GM23338 (cell line): ENCODE measurements at regions not wholly inside any gene's neighbourhood (a gene's known extent, or its start where the extent isn't known, plus 50 kb on each side); places are given as distances from the start of the nearest gene placed in this dataset.

Experiments
- ATAC-seq: fragments of 200-7000 bp; cut with Tn5 transposase; 3 replicates; pipeline ENCODE4 v1.9.1; 2020
- DNase-seq: peaks from one replicate; pipeline ENCODE4 v3.0.0-alpha.2; 2015; ENCODE audit warnings: low spot score
- H2AFZ ChIP-seq: fragments of 200-600 bp; sonication (generic); 2 replicates; pipeline ENCODE4 v1.8.0; 2016; ENCODE audit warnings: antibody characterized with exemption, mild to moderate bottlenecking, moderate library complexity
- H3F3A ChIP-seq: fragments of 200-600 bp; sonication (generic); replicated peaks from 2 replicates; pipeline ENCODE4 v1.8.0; 2017; ENCODE audit warnings: antibody characterized with exemption, mixed run types, low read depth
- H3K27ac ChIP-seq: fragments of 200-600 bp; sonication (generic); 2 replicates; pipeline ENCODE4 v1.6.1; 2016; ENCODE audit warnings: low read depth
- H3K27me3 ChIP-seq: fragments of 200-600 bp; sonication (generic); 2 replicates; pipeline ENCODE4 v1.8.0; 2016; ENCODE audit warnings: mild to moderate bottlenecking, mixed run types, moderate library complexity; ENCODE audit not compliant: insufficient read depth
- H3K36me3 ChIP-seq: fragments of 200-600 bp; sonication (generic); 2 replicates; pipeline ENCODE4 v1.8.0; 2016; ENCODE audit warnings: mild to moderate bottlenecking; ENCODE audit not compliant: insufficient read depth
- H3K4me1 ChIP-seq: fragments of 200-600 bp; sonication (generic); 2 replicates; pipeline ENCODE4 v1.8.0; 2016; ENCODE audit warnings: mild to moderate bottlenecking, moderate library complexity; ENCODE audit not compliant: insufficient read depth
- H3K4me2 ChIP-seq: fragments of 200-600 bp; sonication (generic); 2 replicates; pipeline ENCODE4 v1.7.1; 2017; ENCODE audit warnings: mixed run types
- H3K4me3 ChIP-seq: fragments of 200-600 bp; sonication (generic); 2 replicates; pipeline ENCODE4 v1.6.1; 2016; ENCODE audit warnings: mixed run types
- H3K79me2 ChIP-seq: fragments of 200-600 bp; sonication (generic); replicated peaks from 2 replicates; pipeline ENCODE4 v1.8.0; 2017; ENCODE audit warnings: mild to moderate bottlenecking; ENCODE audit not compliant: insufficient read depth
- H3K9me2 ChIP-seq: fragments of 200-600 bp; sonication (generic); 2 replicates; pipeline ENCODE4 v1.8.0; 2017; ENCODE audit not compliant: insufficient read depth
- H4K20me1 ChIP-seq: fragments of 200-600 bp; sonication (generic); replicated peaks from 2 replicates; pipeline ENCODE4 v1.8.0; 2017; ENCODE audit warnings: mild to moderate bottlenecking; ENCODE audit not compliant: insufficient read depth
- H3K27ac Mint-ChIP-seq: 2 replicates; pipeline ENCODE4 v1.8.0; 2020; ENCODE audit warnings: inconsistent platforms, mild to moderate bottlenecking, moderate library complexity, mixed read lengths
- H3K27me3 Mint-ChIP-seq: 3 replicates; pipeline ENCODE4 v1.8.0; 2022; ENCODE audit warnings: low read depth, mild to moderate bottlenecking, moderate library complexity, mixed read lengths, inconsistent platforms; ENCODE audit not compliant: insufficient read depth, poor library complexity
- H3K36me3 Mint-ChIP-seq: 3 replicates; pipeline ENCODE4 v1.8.0; 2021; ENCODE audit warnings: low read depth, mild to moderate bottlenecking, inconsistent platforms, moderate library complexity, mixed read lengths
- H3K4me1 Mint-ChIP-seq: 3 replicates; pipeline ENCODE4 v1.8.0; 2020; ENCODE audit warnings: mild to moderate bottlenecking, inconsistent platforms, mixed read lengths
- H3K4me3 Mint-ChIP-seq: 3 replicates; pipeline ENCODE4 v1.8.0; 2021; ENCODE audit warnings: moderate library complexity, mild to moderate bottlenecking, inconsistent platforms, mixed read lengths
- H3K9me3 Mint-ChIP-seq: 3 replicates; pipeline ENCODE4 v1.8.0; 2020; ENCODE audit warnings: moderate library complexity, mild to moderate bottlenecking, inconsistent platforms, mixed read lengths
- CREB1 ChIP-seq: fragments of 250-450 bp; sonication (Bioruptor Pico); IDR thresholded peaks from 2 replicates; pipeline ENCODE4 v1.5.0; 2020; ENCODE audit warnings: low read depth, mild to moderate bottlenecking, moderate library complexity
- EZH2 ChIP-seq: fragments of 200-600 bp; sonication (generic); IDR thresholded peaks from one replicate; pipeline ENCODE4 v1.8.0; 2017; ENCODE audit warnings: antibody characterized with exemption, mild to moderate bottlenecking, low read depth; ENCODE audit not compliant: unreplicated experiment
- EZH2phosphoT487 ChIP-seq: fragments of 200-600 bp; sonication (generic); IDR thresholded peaks from one replicate; pipeline ENCODE4 v1.8.1; 2018; ENCODE audit warnings: antibody characterized with exemption; ENCODE audit not compliant: unreplicated experiment
- JUNB ChIP-seq: IDR thresholded peaks from one replicate; pipeline ENCODE4 v1.6.1; 2016; ENCODE audit warnings: antibody characterized with exemption; ENCODE audit not compliant: unreplicated experiment
- NANOG ChIP-seq: IDR thresholded peaks from 2 replicates; pipeline ENCODE4 v1.6.1; 2016; ENCODE audit warnings: antibody characterized with exemption, borderline replicate concordance
- POLR2AphosphoS5 ChIP-seq: IDR thresholded peaks from 2 replicates; pipeline ENCODE4 v1.6.1; 2016; ENCODE audit warnings: antibody characterized with exemption, low read depth
- STAT1 ChIP-seq: IDR thresholded peaks from one replicate; pipeline ENCODE4 v1.6.1; 2016; ENCODE audit warnings: antibody characterized with exemption; ENCODE audit not compliant: unreplicated experiment
- ZNF114 ChIP-seq: fragments of 250-450 bp; sonication (Bioruptor Pico); IDR thresholded peaks from 2 replicates; pipeline ENCODE4 v1.5.0; 2020; ENCODE audit warnings: mild to moderate bottlenecking, moderate library complexity
- ZNF331 ChIP-seq: fragments of 250-450 bp; sonication (Bioruptor Pico); IDR thresholded peaks from 2 replicates; pipeline ENCODE4 v1.5.0; 2020; ENCODE audit warnings: low read depth, mild to moderate bottlenecking, moderate library complexity
- TF ChIP-seq, protein P1 (sequence below), 2 experiments: fragments of 200-600 bp in 1 of 2; sonication (generic) in 1 of 2; conservative IDR thresholded peaks; 2 replicates each; pipeline versions ENCODE4 v1.5.1 to v1.6.1; 2016 to 2017; ENCODE audit warnings: antibody characterized with exemption in 2 of 2, low read depth in 2 of 2, mild to moderate bottlenecking in 2 of 2, moderate library complexity in 1 of 2
- TF ChIP-seq, protein P2 (sequence below): fragments of 250-450 bp; sonication (Bioruptor Pico); IDR thresholded peaks from 2 replicates; pipeline ENCODE4 v1.5.0; 2020; ENCODE audit warnings: mild to moderate bottlenecking, moderate library complexity
- TF ChIP-seq, protein P3 (sequence below): IDR thresholded peaks from one replicate; pipeline ENCODE4 v1.6.1; 2018; ENCODE audit warnings: antibody characterized with exemption; ENCODE audit not compliant: unreplicated experiment
- TF ChIP-seq, protein P4 (sequence below): IDR thresholded peaks from 2 replicates; pipeline ENCODE4 v1.6.1; 2016; ENCODE audit warnings: antibody characterized with exemption

DNA sequence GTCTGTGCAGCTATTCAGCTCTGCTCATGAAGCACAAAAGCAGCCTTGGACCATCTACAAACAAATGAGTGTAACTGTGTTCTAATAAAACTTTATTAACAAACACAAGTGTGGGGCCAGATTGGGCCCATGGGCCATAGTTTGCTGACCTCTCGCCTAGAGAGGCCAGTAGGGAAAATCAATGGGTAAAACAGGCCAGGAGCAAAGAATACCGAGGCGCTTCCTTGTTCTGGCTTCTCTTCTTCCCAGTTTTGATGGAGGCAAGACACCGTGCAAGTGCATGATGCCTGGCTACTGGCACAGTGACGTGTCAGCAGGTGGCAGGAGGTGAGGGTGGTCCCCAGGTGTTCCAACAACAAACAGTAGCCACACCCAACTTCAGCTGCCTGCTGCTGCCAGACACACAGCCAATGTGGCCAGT lies 94.3 kb upstream of the SDK1 start:
- Mint-ChIP-seq H3K4me1 (peaks cover 4% of the 10 kb centered on the region; the same call in 2 of the 3 replicates), H3K4me3 (no peak overlapping the region), H3K27ac (no peak overlapping the region), H3K27me3 (no peaks in the 10 kb centered on the region), H3K36me3 (no peaks in the 10 kb centered on the region), H3K9me3 (no peaks in the 10 kb centered on the region)
- no peaks in the 10 kb centered on the region for H4K20me1 ChIP-seq
- DNase-seq (no peak), ATAC-seq (no peak)
- H3K36me3 ChIP-seq = no peaks in the 10 kb centered on the region
- TF ChIP-seq STAT1 (no peak), NANOG (no peak), CREB1 (CRISPR knock-in tag) (no peak), EZH2phosphoT487 (no peak), ZNF114 (no peak), EZH2 (no peak), JUNB (no peak), POLR2AphosphoS5 (no peak), ZNF331 (no peak)
- TF ChIP-seq, protein P1, sequence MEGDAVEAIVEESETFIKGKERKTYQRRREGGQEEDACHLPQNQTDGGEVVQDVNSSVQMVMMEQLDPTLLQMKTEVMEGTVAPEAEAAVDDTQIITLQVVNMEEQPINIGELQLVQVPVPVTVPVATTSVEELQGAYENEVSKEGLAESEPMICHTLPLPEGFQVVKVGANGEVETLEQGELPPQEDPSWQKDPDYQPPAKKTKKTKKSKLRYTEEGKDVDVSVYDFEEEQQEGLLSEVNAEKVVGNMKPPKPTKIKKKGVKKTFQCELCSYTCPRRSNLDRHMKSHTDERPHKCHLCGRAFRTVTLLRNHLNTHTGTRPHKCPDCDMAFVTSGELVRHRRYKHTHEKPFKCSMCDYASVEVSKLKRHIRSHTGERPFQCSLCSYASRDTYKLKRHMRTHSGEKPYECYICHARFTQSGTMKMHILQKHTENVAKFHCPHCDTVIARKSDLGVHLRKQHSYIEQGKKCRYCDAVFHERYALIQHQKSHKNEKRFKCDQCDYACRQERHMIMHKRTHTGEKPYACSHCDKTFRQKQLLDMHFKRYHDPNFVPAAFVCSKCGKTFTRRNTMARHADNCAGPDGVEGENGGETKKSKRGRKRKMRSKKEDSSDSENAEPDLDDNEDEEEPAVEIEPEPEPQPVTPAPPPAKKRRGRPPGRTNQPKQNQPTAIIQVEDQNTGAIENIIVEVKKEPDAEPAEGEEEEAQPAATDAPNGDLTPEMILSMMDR (conservative IDR thresholded peaks at IDR 0.05; ENCODE audit: low read depth in 2 of 2) = no peak
- TF ChIP-seq, protein P2, sequence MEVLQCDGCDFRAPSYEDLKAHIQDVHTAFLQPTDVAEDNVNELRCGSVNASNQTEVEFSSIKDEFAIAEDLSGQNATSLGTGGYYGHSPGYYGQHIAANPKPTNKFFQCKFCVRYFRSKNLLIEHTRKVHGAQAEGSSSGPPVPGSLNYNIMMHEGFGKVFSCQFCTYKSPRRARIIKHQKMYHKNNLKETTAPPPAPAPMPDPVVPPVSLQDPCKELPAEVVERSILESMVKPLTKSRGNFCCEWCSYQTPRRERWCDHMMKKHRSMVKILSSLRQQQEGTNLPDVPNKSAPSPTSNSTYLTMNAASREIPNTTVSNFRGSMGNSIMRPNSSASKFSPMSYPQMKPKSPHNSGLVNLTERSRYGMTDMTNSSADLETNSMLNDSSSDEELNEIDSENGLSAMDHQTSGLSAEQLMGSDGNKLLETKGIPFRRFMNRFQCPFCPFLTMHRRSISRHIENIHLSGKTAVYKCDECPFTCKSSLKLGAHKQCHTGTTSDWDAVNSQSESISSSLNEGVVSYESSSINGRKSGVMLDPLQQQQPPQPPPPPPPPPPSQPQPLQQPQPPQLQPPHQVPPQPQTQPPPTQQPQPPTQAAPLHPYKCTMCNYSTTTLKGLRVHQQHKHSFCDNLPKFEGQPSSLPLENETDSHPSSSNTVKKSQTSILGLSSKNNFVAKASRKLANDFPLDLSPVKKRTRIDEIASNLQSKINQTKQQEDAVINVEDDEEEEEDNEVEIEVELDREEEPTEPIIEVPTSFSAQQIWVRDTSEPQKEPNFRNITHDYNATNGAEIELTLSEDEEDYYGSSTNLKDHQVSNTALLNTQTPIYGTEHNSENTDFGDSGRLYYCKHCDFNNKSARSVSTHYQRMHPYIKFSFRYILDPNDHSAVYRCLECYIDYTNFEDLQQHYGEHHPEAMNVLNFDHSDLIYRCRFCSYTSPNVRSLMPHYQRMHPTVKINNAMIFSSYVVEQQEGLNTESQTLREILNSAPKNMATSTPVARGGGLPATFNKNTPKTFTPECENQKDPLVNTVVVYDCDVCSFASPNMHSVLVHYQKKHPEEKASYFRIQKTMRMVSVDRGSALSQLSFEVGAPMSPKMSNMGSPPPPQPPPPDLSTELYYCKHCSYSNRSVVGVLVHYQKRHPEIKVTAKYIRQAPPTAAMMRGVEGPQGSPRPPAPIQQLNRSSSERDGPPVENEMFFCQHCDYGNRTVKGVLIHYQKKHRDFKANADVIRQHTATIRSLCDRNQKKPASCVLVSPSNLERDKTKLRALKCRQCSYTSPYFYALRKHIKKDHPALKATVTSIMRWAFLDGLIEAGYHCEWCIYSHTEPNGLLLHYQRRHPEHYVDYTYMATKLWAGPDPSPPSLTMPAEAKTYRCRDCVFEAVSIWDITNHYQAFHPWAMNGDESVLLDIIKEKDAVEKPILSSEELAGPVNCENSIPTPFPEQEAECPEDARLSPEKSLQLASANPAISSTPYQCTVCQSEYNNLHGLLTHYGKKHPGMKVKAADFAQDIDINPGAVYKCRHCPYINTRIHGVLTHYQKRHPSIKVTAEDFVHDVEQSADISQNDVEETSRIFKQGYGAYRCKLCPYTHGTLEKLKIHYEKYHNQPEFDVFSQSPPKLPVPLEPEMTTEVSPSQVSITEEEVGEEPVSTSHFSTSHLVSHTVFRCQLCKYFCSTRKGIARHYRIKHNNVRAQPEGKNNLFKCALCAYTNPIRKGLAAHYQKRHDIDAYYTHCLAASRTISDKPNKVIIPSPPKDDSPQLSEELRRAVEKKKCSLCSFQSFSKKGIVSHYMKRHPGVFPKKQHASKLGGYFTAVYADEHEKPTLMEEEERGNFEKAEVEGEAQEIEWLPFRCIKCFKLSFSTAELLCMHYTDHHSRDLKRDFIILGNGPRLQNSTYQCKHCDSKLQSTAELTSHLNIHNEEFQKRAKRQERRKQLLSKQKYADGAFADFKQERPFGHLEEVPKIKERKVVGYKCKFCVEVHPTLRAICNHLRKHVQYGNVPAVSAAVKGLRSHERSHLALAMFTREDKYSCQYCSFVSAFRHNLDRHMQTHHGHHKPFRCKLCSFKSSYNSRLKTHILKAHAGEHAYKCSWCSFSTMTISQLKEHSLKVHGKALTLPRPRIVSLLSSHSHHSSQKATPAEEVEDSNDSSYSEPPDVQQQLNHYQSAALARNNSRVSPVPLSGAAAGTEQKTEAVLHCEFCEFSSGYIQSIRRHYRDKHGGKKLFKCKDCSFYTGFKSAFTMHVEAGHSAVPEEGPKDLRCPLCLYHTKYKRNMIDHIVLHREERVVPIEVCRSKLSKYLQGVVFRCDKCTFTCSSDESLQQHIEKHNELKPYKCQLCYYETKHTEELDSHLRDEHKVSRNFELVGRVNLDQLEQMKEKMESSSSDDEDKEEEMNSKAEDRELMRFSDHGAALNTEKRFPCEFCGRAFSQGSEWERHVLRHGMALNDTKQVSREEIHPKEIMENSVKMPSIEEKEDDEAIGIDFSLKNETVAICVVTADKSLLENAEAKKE (CRISPR knock-in tag) = no peak
- TF ChIP-seq, protein P3, sequence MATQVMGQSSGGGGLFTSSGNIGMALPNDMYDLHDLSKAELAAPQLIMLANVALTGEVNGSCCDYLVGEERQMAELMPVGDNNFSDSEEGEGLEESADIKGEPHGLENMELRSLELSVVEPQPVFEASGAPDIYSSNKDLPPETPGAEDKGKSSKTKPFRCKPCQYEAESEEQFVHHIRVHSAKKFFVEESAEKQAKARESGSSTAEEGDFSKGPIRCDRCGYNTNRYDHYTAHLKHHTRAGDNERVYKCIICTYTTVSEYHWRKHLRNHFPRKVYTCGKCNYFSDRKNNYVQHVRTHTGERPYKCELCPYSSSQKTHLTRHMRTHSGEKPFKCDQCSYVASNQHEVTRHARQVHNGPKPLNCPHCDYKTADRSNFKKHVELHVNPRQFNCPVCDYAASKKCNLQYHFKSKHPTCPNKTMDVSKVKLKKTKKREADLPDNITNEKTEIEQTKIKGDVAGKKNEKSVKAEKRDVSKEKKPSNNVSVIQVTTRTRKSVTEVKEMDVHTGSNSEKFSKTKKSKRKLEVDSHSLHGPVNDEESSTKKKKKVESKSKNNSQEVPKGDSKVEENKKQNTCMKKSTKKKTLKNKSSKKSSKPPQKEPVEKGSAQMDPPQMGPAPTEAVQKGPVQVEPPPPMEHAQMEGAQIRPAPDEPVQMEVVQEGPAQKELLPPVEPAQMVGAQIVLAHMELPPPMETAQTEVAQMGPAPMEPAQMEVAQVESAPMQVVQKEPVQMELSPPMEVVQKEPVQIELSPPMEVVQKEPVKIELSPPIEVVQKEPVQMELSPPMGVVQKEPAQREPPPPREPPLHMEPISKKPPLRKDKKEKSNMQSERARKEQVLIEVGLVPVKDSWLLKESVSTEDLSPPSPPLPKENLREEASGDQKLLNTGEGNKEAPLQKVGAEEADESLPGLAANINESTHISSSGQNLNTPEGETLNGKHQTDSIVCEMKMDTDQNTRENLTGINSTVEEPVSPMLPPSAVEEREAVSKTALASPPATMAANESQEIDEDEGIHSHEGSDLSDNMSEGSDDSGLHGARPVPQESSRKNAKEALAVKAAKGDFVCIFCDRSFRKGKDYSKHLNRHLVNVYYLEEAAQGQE = no peak
- TF ChIP-seq, protein P4, sequence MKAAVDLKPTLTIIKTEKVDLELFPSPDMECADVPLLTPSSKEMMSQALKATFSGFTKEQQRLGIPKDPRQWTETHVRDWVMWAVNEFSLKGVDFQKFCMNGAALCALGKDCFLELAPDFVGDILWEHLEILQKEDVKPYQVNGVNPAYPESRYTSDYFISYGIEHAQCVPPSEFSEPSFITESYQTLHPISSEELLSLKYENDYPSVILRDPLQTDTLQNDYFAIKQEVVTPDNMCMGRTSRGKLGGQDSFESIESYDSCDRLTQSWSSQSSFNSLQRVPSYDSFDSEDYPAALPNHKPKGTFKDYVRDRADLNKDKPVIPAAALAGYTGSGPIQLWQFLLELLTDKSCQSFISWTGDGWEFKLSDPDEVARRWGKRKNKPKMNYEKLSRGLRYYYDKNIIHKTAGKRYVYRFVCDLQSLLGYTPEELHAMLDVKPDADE = no peak
- H3K4me3 ChIP-seq = no peak overlapping the region
- H3K9me2 ChIP-seq = no peaks in the 10 kb centered on the region
- H3F3A ChIP-seq = no peaks in the 10 kb centered on the region
- H3K79me2 ChIP-seq = no peaks in the 10 kb centered on the region
- H3K4me1 ChIP-seq = no peaks in the 10 kb centered on the region
- H2AFZ ChIP-seq = no peak overlapping the region
- no peaks in the 10 kb centered on the region for H3K27me3 ChIP-seq
- no peak overlapping the region for H3K27ac ChIP-seq
- H3K4me2 ChIP-seq = no peak overlapping the region
